GM18517 (cell line): ENCODE measurements at regions not wholly inside any gene's neighbourhood (a gene's known extent, or its start where the extent isn't known, plus 50 kb on each side); places are given as distances from the start of the nearest gene placed in this dataset.
"Not testable (repeated sequence)": the region's sequence is repeated elsewhere in the genome, so short reads cannot be mapped to it uniquely, and the experiment has no call there.

ENCODE experiments used
- ATAC-seq: cut with Tn5 transposase; IDR thresholded peaks from one replicate; pipeline ENCODE4 v1.9.1; 2021; ENCODE audit warnings: mild to moderate bottlenecking, moderate library complexity; ENCODE audit not compliant: unreplicated experiment

DNA sequence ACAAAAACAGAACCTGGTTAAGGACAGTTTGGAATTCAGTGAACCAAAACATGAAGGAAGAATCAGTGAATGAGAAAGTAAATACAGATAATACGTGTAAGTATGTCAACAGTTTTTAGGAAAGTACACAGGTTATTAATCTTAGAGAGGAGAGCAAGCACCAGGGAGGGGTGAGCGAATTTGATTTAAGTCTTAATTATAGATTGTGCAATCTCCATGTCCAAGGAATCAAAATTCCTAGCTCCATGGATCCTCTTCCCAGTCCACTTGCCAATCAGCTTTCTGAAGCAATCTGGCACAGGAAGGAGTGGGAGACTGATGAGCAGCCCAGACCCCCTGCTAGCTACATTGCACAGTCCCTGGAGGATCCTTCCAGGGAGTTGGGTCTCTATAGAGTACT, 346.4 kb downstream of the SETD4 start:
- no peak for ATAC-seq

DNA sequence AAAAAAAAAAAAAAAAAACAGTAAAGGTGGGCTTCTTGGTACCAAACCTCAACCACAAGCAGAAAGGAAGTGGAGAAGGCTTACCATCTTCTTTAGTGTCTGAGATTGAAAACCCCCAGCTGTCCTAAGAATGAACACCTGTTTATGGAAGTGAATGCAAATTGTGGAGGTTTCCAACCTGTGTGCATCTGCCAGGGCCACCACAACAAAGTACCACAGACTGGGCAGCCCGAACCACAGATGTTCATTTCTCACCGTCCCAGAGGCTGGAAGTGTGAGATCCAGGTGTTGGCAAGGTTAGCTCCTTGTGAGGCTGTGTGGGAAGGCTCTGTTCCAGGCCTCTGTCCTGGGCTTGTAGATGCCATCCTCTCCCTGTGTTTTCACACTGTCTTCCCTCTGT, 348.7 kb downstream of the SETD4 start:
- no peak for ATAC-seq

- ATAC-seq, result no peak
These were observed 349.1 kb downstream of the SETD4 start for GRCh38 chr21:35711213-35711612.

- ATAC-seq, result not testable (repeated sequence)
These were observed 350.3 kb downstream of the SETD4 start for GRCh38 chr21:35709990-35710389.

GRCh38 chr21:35705888-35706287, 354.4 kb downstream of the SETD4 start:
- no peak for ATAC-seq

DNA sequence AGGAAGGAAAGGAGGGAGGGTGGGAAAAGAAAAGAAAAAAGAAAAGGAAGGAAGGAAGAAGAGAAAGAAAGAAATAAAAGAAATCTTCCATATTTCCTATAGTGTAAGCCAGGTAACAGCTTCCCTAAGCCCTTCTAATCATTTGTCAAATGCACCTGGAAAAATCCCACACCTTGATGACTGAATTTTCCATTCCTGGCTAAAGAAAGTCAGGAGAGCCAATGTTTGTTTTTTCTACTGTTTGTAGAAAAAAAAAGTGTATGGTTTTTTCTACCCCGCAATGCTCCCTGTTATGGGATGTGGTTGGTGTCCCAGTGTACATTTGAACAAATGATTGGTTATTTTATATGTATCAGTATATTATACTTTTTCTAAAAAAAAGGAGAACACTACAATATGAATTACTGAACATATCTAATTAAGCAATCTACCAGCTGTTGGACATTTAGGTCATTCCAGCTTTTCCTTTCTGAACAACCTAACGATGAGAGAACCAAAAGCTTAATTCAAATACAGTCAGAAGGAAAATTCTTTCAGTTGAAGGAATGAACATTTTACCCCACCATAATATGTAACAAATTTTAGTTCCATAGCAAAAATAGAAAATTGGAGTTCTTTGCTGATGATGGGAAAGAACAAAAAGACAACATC, 355.0 kb downstream of the SETD4 start:
- no peak for ATAC-seq

DNA sequence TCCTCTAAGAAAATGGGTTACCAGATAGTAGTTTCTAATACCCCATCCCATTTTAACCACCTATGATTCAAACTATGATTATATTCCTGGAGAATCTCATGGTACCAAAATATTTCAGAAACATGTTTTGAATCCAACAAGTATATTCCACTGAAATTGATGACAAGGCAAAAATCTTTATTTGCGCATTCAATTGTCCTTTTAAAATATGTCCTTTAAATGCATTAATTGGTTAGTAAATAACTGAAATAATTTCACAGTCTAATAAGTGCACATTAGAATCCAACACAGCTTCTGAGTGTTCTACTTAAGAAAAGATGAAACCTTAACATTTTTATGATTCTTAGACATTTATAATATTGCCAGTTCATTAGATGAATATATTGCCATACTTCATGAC, 356.6 kb downstream of the SETD4 start:
- no peak for ATAC-seq

DNA sequence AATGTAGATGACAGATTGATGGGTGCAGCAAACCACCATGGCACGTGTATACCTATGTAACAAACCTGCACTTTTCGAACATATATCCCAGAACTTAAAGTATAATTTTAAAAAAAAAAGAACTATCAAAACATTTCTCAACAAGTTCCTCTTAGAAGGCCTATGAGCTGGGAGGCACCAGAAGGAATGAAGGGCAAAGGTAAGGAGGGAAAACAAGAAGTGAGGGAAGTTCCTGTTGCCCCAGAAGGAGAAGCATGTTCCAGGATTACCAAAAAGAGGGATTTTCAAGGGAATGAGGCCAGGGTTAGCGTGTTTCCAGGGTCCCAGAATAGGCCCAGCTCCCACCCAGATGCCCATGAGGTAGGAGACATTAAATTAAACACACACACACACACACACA, 361.0 kb downstream of the SETD4 start:
- no peak for ATAC-seq

DNA sequence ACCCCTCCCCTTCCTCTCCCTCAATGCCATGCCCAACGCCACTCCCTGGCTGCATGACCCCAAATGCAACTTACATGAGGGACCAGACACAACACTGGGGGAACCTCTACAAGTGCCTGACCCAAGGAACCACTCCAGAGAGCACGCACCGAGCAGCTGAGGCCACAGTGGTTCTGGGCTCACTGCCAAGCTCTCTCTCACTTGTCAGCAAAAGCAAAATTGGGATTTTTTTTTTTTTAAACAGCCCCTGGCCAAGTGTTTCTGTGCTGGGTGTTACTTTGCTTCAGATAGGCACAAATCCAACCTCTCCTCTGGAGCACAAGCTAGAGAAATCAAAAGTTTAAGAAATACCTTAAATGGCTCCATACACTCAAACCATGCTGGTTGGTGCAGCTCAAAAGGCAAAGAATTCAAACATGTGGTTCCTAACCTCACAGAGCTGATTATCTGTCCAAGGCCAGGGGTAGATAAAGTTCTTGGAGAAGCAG, 363.0 kb downstream of the SETD4 start:
- no peak for ATAC-seq

- no peak for ATAC-seq
These were observed 363.7 kb downstream of the SETD4 start for GRCh38 chr21:35696644-35697043.

GRCh38 chr21:35692311-35692710, 368.0 kb downstream of the SETD4 start:
- no peak for ATAC-seq

DNA sequence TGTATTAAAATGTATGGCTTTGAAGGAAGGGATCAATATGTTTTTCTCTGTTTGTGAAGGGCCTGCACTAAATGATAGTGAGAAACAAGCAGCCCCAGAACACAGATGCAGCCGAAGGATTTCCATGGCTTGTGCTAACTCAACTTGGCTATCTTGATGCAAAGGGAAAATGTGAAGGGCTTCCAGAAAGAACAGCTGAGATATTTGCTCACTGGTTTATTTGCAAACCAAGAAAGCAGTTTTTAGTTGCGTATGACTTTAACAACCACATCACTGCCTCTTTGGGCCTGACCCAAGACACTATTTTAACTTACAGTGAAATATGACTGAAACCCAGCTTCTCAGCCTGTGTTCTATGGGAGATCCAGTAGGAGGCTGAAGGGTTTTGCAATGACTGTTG, 369.9 kb downstream of the SETD4 start:
- ATAC-seq, result no peak

GRCh38 chr21:35686156-35686555, 374.2 kb downstream of the SETD4 start:
- ATAC-seq, result no peak

DNA sequence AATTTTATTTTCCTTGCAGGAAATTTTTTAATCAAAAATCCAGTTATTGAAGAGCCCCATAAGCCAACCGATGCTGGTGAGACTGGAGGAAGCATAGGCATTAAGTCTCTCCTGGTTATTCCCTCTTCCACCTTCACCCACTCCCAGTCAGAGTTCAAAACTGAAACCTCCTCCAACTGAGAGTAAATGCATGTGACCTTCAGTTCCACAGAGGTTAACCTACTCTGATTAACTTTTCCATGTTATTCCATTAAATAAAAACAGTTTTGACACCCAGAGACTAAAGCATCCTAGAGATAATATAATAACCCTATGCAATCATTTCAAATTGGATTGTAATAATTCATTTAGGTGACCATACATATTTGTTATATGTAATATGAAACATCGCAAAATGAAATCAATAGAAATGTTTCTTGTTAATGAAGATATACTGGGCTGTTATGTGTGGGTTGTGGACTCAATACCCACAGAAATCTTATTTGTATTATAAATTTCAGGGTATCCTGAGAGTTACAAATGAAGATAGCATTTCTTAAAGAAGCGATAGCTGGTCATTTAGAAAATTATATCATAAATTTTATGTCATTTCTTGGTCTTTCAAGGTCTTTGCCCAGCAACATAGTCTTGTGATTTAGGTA, 376.5 kb downstream of the SETD4 start:
- no peak for ATAC-seq

DNA sequence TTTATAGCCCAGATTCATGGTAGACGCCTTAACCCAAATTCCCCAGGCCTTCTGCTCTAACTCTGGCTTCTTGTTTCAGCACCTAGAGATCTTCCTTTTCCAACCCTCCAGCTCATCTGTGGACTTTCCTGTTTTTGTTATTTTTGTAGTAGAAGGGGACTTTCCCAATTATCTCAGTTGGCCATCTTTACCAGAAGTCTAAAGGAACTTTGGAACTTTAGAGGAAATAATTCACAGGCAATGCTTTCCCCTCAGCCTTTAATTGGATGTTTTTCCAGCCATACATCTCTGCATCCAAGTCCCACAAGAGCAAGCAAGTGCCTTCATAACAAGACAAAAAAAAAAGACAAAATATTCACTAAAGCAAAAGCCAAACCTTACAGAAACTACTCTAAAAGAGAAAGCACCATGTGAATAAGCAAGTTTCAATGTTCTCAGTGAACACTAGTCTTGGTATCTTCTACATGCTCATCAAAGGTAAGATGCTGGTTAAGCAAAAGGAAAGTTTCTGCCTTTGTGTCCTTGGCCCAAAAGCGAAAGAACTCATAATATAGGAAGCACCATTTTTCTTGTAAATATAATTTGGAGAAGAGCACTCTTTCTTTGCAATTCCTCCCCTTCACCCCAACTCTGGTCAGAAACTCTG, 377.3 kb downstream of the SETD4 start:
- ATAC-seq, result no peak

DNA sequence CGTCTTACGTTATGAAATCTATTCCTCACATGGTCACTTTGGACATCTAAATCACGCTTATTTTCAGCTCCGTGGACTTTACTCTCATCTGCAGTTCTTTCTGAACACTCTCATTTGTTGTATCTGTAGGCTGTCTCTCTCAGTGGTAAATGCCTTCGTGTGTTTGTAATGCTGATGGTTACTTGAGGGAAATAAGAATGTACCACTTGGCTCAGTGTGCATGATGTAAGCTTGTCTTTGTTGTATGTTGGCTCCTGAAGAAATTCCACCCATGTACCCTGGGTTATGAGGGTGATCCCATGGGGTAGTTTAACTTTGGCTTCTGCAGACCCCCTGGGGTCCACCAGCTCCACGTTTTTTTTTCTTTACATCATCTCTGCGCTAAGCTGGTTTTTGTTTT, 378.4 kb downstream of the SETD4 start:
- ATAC-seq, result no peak

DNA sequence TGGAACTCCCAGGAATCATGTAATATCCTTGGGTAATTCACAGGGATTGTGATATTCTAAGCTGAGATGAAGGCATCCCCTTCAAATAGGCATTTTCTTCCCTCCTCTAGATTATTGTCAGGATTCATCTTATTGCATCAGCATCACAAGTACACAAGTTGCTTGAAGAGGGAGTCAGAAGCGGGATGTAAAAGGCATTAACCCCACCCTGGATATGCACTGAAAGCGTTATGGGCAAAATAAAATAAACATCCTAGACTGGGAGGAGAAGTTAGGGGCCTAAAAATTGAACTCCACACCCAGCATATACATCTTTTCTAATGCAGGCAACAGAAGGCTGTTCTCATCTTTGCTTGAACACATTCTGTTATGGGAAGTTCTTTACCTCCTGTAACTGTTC, 381.2 kb downstream of the SETD4 start:
- ATAC-seq, result no peak

- ATAC-seq, result no peak
These were observed 381.9 kb downstream of the SETD4 start for GRCh38 chr21:35678393-35678792.

DNA sequence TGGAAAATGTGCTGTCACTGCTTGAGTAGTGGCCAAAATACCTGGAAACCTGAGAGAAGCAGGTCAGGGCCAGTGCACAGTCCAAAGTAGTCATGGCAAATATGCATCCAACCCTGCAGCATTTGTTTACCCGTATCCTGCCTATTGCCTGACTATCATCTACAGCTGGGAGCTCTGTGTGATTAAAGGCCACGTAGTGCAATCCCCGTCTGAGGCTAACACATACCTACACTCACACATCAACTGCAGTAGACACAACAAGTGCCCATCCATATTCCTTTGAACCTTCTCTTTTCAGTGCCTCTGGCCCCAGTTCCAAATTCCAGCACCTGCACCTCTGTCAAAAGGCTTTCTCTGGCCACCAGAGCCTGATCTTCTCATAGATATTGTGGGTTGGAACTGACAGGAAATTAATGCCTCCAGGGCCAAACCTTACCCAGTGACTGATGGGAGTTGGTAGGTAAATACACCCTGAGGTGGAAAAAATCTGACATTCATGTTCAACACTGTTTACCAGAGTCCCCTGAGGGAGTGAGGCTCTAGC, 383.0 kb downstream of the SETD4 start:
- ATAC-seq, result no peak

DNA sequence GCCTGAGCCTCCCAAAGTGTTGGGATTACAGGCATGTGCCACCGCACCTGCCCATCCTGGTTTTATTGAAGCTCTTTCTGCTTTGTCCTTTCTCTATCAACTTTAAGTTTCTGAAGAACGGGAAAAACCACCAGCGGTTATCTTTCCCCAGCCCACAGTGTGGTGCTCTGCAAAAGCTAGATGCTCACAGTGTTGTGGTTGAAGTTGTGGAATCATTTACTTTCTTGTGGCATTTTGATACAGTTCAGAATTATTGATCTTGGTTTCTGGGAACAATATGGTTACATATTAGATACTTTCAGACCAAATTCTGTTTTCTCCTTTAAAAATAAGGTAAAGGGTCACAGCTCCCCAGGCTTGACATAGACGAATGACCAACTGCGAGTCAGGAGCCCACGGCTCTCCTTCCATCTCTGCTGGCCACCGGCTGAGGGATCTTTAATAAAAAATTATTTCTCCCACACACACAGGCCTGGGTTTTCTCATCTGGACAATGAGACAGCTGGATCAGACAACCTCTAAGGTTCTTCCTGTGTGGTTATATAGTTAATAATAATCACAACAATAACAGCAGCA, 385.3 kb downstream of the SETD4 start:
- ATAC-seq, result no peak

DNA sequence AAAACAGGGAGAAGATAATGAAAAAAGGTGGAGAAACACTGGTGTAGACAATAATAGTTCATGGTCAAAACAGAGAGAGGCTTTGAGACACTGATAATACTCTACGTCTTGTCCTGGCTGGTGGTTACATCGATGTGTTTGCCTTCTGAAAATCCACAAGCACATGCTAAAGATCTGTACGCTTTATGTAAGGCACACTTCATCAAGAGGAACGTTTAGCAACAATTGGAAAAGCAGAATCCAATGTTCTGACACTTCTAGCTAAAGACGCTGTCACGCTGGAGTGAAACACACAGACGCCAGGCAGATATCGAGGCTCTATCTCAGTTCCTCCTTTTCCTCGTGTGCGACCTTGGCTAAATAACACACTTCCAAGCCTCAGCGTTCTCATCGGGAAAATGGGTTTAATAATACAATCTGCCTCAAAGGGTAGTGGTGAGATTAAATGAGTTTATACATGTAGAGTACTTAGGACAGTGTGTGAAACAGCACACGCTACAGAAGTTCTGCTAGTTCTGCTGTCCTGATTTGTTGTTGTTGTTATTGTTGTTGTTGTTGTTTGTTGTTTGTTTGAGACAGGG, 386.1 kb downstream of the SETD4 start:
- no peak for ATAC-seq
